ENCODE measurements at regions not wholly inside any gene's neighbourhood (a gene's known extent, or its start where the extent isn't known, plus 50 kb on each side); places are given as distances from the start of the nearest gene placed in this dataset.

GRCh38 chr21:16811011-16811410 is 701.8 kb upstream of the CXADR start:
- no peak for DNase-seq

- DNase-seq = no peak
Observed at GRCh38 chr21:16811970-16812369, 700.9 kb upstream of the CXADR start.

GRCh38 chr21:16815243-16815642 is 697.6 kb upstream of the CXADR start:
- no peak for DNase-seq

GRCh38 chr21:16821588-16821987 is 691.3 kb upstream of the CXADR start:
- no peak for DNase-seq

- DNase-seq = no peak
Observed at GRCh38 chr21:16829532-16829931, 683.3 kb upstream of the CXADR start.

GRCh38 chr21:16832791-16833190 is 680.1 kb upstream of the CXADR start:
- DNase-seq = no peak

- no peak for DNase-seq
Observed at GRCh38 chr21:16834791-16835190, 678.1 kb upstream of the CXADR start.

GRCh38 chr21:16837321-16837720 is 675.5 kb upstream of the CXADR start:
- DNase-seq = no peak

- DNase-seq = no peak
Observed at GRCh38 chr21:16837721-16838120, 675.1 kb upstream of the CXADR start.

GRCh38 chr21:16838331-16838730 is 674.5 kb upstream of the CXADR start:
- DNase-seq = no peak

GRCh38 chr21:16840538-16840937 is 672.3 kb upstream of the CXADR start:
- DNase-seq = no peak

GRCh38 chr21:16841975-16842695 is 670.7 kb upstream of the CXADR start:
- no peak for DNase-seq

GRCh38 chr21:16842696-16843035 is 670.2 kb upstream of the CXADR start:
- peak in 1 of 51 donors; percentile 3 for DNase-seq

GRCh38 chr21:16847211-16847610 is 665.6 kb upstream of the CXADR start:
- no peak for DNase-seq

GRCh38 chr21:16851054-16851453 is 661.8 kb upstream of the CXADR start:
- no peak for DNase-seq

- no peak for DNase-seq
Observed at GRCh38 chr21:16855164-16855667, 657.6 kb upstream of the CXADR start.

GRCh38 chr21:16863362-16863905 is 649.4 kb upstream of the CXADR start:
- no peak for DNase-seq

- no peak for DNase-seq
Observed at GRCh38 chr21:16863908-16864307, 648.9 kb upstream of the CXADR start.

- DNase-seq = no peak
Observed at GRCh38 chr21:16865632-16866031, 647.2 kb upstream of the CXADR start.

GRCh38 chr21:16866851-16867250 is 646.0 kb upstream of the CXADR start:
- no peak for DNase-seq

GRCh38 chr21:16870103-16870502 is 642.7 kb upstream of the CXADR start:
- no peak for DNase-seq

GRCh38 chr21:16872616-16873015 is 640.2 kb upstream of the CXADR start:
- no peak for DNase-seq

- DNase-seq = no peak
Observed at GRCh38 chr21:16873176-16873575, 639.7 kb upstream of the CXADR start.

- no peak for DNase-seq
Observed at GRCh38 chr21:16873596-16873995, 639.2 kb upstream of the CXADR start.
